HG02884 (cell line): ENCODE measurements at regions not wholly inside any gene's neighbourhood (a gene's known extent, or its start where the extent isn't known, plus 50 kb on each side); places are given as distances from the start of the nearest gene placed in this dataset.

Experiments used
- ATAC-seq: cut with Tn5 transposase; IDR thresholded peaks from one replicate; pipeline ENCODE4 v1.9.1; 2021; ENCODE audit warnings: mild to moderate bottlenecking, moderate library complexity; ENCODE audit not compliant: unreplicated experiment

- ATAC-seq, result no peak
Observed at GRCh38 chr4:16377887-16378286, 151.6 kb upstream of the TAPT1 start.

- no peak for ATAC-seq
Observed at GRCh38 chr4:16365036-16365569, 138.8 kb upstream of the TAPT1 start.

- no peak for ATAC-seq
Observed at GRCh38 chr4:16360694-16361262, 134.5 kb upstream of the TAPT1 start.

- ATAC-seq, result no peak
Observed at GRCh38 chr4:16353165-16353564, 126.9 kb upstream of the TAPT1 start.

- no peak for ATAC-seq
Observed at GRCh38 chr4:16351161-16351560, 124.9 kb upstream of the TAPT1 start.

- no peak for ATAC-seq
Observed at GRCh38 chr4:16344853-16345252, 118.6 kb upstream of the TAPT1 start.

- no peak for ATAC-seq
Observed at GRCh38 chr4:16337936-16338335, 111.7 kb upstream of the TAPT1 start.

GRCh38 chr4:16334601-16335000 lies 108.3 kb upstream of the TAPT1 start:
- ATAC-seq, result no peak

- ATAC-seq, result no peak
Observed at GRCh38 chr4:16329797-16330134, 103.5 kb upstream of the TAPT1 start.

- ATAC-seq, result no peak
Observed at GRCh38 chr4:16329125-16329796, 103.0 kb upstream of the TAPT1 start.

- no peak for ATAC-seq
Observed at GRCh38 chr4:16322183-16322582, 95.9 kb upstream of the TAPT1 start.

- no peak for ATAC-seq
Observed at GRCh38 chr4:16315456-16315855, 89.2 kb upstream of the TAPT1 start.

- no peak for ATAC-seq
Observed at GRCh38 chr4:16310606-16311005, 84.3 kb upstream of the TAPT1 start.

- ATAC-seq, result no peak
Observed at GRCh38 chr4:16302648-16303047, 76.4 kb upstream of the TAPT1 start.

GRCh38 chr4:16297003-16297402 lies 70.7 kb upstream of the TAPT1 start:
- no peak for ATAC-seq

GRCh38 chr4:16294455-16294854 lies 68.2 kb upstream of the TAPT1 start:
- ATAC-seq, result no peak

GRCh38 chr4:16293210-16293838 lies 67.1 kb upstream of the TAPT1 start:
- ATAC-seq, result no peak

GRCh38 chr4:16292585-16292984 lies 66.3 kb upstream of the TAPT1 start:
- no peak for ATAC-seq

- ATAC-seq, result no peak
Observed at GRCh38 chr4:16290681-16291420, 64.6 kb upstream of the TAPT1 start.

GRCh38 chr4:16289897-16290554 lies 63.8 kb upstream of the TAPT1 start:
- no peak for ATAC-seq

GRCh38 chr4:16284050-16284449 lies 57.8 kb upstream of the TAPT1 start:
- ATAC-seq, result no peak
